HG03159 (cell line): ENCODE measurements at regions not wholly inside any gene's neighbourhood (a gene's known extent, or its start where the extent isn't known, plus 50 kb on each side); places are given as distances from the start of the nearest gene placed in this dataset.
A peak's percentile ranks its signal among the peaks of the same experiment; 100 is the strongest.

ENCODE experiments used
- ATAC-seq: cut with Tn5 transposase; IDR thresholded peaks from one replicate; pipeline ENCODE4 v1.9.1; 2021; ENCODE audit warnings: mild to moderate bottlenecking, moderate library complexity; ENCODE audit not compliant: unreplicated experiment

GRCh38 chr3:22977042-22977441 lies 226.1 kb upstream of the UBE2E2 start:
- ATAC-seq, result no peak

GRCh38 chr3:22977650-22978289 lies 225.4 kb upstream of the UBE2E2 start:
- peak; percentile 65 for ATAC-seq

GRCh38 chr3:22979581-22979980 lies 223.5 kb upstream of the UBE2E2 start:
- no peak for ATAC-seq

- ATAC-seq, result no peak
Observed at GRCh38 chr3:22980346-22980745, 222.8 kb upstream of the UBE2E2 start.

- ATAC-seq, result no peak
Observed at GRCh38 chr3:22981166-22981565, 222.0 kb upstream of the UBE2E2 start.

GRCh38 chr3:22981861-22982260 lies 221.3 kb upstream of the UBE2E2 start:
- no peak for ATAC-seq

GRCh38 chr3:22982981-22983587 lies 220.0 kb upstream of the UBE2E2 start:
- ATAC-seq, result no peak

GRCh38 chr3:22986958-22987357 lies 216.2 kb upstream of the UBE2E2 start:
- ATAC-seq, result no peak

GRCh38 chr3:22988566-22988965 lies 214.6 kb upstream of the UBE2E2 start:
- ATAC-seq, result no peak

- ATAC-seq, result no peak
Observed at GRCh38 chr3:22989716-22990115, 213.4 kb upstream of the UBE2E2 start.

GRCh38 chr3:22990291-22991200 lies 212.6 kb upstream of the UBE2E2 start:
- no peak for ATAC-seq

GRCh38 chr3:22994781-22995180 lies 208.3 kb upstream of the UBE2E2 start:
- no peak for ATAC-seq

GRCh38 chr3:22996920-22997571 lies 206.1 kb upstream of the UBE2E2 start:
- no peak for ATAC-seq

GRCh38 chr3:23000371-23000770 lies 202.8 kb upstream of the UBE2E2 start:
- ATAC-seq, result no peak

- ATAC-seq, result no peak
Observed at GRCh38 chr3:23002151-23002550, 201.0 kb upstream of the UBE2E2 start.

- ATAC-seq, result no peak
Observed at GRCh38 chr3:23002836-23003732, 200.0 kb upstream of the UBE2E2 start.

- no peak for ATAC-seq
Observed at GRCh38 chr3:23003733-23004046, 199.4 kb upstream of the UBE2E2 start.

GRCh38 chr3:23004971-23005370 lies 198.2 kb upstream of the UBE2E2 start:
- no peak for ATAC-seq

GRCh38 chr3:23017801-23018200 lies 185.3 kb upstream of the UBE2E2 start:
- ATAC-seq, result no peak

GRCh38 chr3:23019596-23020300 lies 183.4 kb upstream of the UBE2E2 start:
- ATAC-seq, result no peak
